ENCODE measurements at regions not wholly inside any gene's neighbourhood (a gene's known extent, or its start where the extent isn't known, plus 50 kb on each side); places are given as distances from the start of the nearest gene placed in this dataset.

DNA sequence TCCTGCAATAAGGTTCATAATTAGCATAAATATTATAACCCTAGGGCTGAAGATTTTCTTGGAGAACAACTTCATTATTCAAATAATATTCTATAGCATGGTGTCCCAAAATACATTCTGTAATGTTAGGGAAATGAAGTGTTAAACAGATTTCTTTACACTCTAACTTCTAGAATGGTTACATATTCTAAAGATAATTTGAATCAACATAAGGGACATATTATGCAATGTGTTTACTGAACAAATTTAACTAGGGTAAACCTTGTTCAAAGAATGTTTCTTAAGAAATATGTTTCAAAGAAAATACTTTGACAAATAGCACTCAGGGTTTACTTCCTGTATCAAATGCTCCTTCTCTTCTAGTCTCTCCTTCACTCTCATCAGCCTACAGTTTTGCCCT, 281.6 kb downstream of the SLC6A15 start:
- no peak for DNase-seq (ENCODE audit: low read depth in 1 of 2, low spot score in 1 of 2)
- no peak overlapping the region for H3K27ac ChIP-seq
- no peaks in the 10 kb centered on the region for H3K4me1 ChIP-seq
- ChIA-PET POLR2A (no interaction called here), CTCF (no interaction called here)
- H3K9me3 ChIP-seq, result no peaks in the 10 kb centered on the region
- no peak for ATAC-seq
- no peak overlapping the region for H3K4me2 ChIP-seq
- TF ChIP-seq ZNF302 (CRISPR knock-in tag; IDR thresholded peaks at IDR 0.05) (no peak), RFX5 (IDR thresholded peaks at IDR 0.05) (no peak), JUN (IDR thresholded peaks at IDR 0.05) (no peak), E2F6 (IDR thresholded peaks at IDR 0.05; ENCODE audit: borderline replicate concordance, low read depth) (no peak), KDM5A (IDR thresholded peaks at IDR 0.05) (no peak), MAX (IDR thresholded peaks at IDR 0.05) (no peak), SMC3 (IDR thresholded peaks at IDR 0.05) (no peak), MYC (IDR thresholded peaks at IDR 0.05; ENCODE audit: borderline replicate concordance, low read length) (no peak), USF2 (IDR thresholded peaks at IDR 0.05) (no peak), ZFP36 (IDR thresholded peaks at IDR 0.05; ENCODE audit: borderline replicate concordance, partially characterized antibody) (no peak)
- no peak overlapping the region for H3K4me3 ChIP-seq
- peak; percentile 36 for FAIRE-seq

DNA sequence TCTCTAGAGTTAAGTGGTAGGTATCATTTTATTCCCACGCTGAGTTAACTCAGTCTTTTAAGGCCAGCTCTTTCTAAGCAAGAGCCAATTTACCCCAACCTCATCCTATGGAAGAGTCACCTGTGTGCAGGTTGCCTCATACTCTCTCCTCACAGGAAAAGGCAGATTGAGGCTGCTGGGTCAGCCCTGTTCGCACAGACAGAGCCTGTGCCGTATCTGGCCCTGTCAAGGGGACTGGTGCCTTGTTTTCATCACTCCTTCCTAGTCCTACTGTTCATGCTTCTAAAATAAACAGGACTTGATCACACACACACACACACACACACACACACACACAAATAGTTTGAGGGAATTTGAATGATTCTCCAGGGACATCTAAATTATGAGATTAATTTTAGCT, 285.0 kb downstream of the SLC6A15 start:
- H3K4me1 ChIP-seq, result no peaks in the 10 kb centered on the region
- FAIRE-seq, result no peak
- ATAC-seq, result no peak
- CTCF ChIA-PET, result no interaction called here
- TF ChIP-seq KDM5A (IDR thresholded peaks at IDR 0.05) (no peak), RNF2 (IDR thresholded peaks at IDR 0.05; ENCODE audit: borderline replicate concordance, low read depth) (no peak), CBX2 (IDR thresholded peaks at IDR 0.05; ENCODE audit: borderline replicate concordance, low read depth) (no peak), MAZ (IDR thresholded peaks at IDR 0.05; ENCODE audit: borderline replicate concordance, low read depth, low read length) (no peak), EHF (CRISPR knock-in tag; IDR thresholded peaks at IDR 0.05) (no peak), ELK1 (IDR thresholded peaks at IDR 0.05; ENCODE audit: low read depth, low read length) (no peak), EHMT2 (IDR thresholded peaks at IDR 0.05; ENCODE audit: low read depth) (no peak), JUNB (IDR thresholded peaks at IDR 0.05) (no peak), SMC3 (IDR thresholded peaks at IDR 0.05) (no peak), TP53 (CRISPR knock-in tag; IDR thresholded peaks at IDR 0.05) (no peak), RFX5 (IDR thresholded peaks at IDR 0.05) (no peak), RCOR1 (IDR thresholded peaks at IDR 0.05; ENCODE audit: low read depth, low read length) (no peak), ZFP36 (IDR thresholded peaks at IDR 0.05; ENCODE audit: borderline replicate concordance, partially characterized antibody) (no peak), FOSB (CRISPR knock-in tag; IDR thresholded peaks at IDR 0.05) (no peak), BHLHE40 (IDR thresholded peaks at IDR 0.05; ENCODE audit: low read depth, low read length) (no peak)
- TF ChIP-seq, protein P1, sequence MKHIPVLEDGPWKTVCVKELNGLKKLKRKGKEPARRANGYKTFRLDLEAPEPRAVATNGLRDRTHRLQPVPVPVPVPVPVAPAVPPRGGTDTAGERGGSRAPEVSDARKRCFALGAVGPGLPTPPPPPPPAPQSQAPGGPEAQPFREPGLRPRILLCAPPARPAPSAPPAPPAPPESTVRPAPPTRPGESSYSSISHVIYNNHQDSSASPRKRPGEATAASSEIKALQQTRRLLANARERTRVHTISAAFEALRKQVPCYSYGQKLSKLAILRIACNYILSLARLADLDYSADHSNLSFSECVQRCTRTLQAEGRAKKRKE (CRISPR knock-in tag; IDR thresholded peaks at IDR 0.05; ENCODE audit: low read depth), result no peak
- 45% methylated on average over 3 of the region's 3 CpGs for WGBS (ENCODE audit: missing lambda C conversion rate)
- no peak for DNase-seq (ENCODE audit: low read depth in 1 of 2, low spot score in 1 of 2)
- POLR2A ChIA-PET, result no interaction called here
- H3K27ac ChIP-seq, result no peak overlapping the region
- no peak overlapping the region for H3K4me3 ChIP-seq
- no peaks in the 10 kb centered on the region for H3K9me3 ChIP-seq
- H3K4me2 ChIP-seq, result no peak overlapping the region

DNA sequence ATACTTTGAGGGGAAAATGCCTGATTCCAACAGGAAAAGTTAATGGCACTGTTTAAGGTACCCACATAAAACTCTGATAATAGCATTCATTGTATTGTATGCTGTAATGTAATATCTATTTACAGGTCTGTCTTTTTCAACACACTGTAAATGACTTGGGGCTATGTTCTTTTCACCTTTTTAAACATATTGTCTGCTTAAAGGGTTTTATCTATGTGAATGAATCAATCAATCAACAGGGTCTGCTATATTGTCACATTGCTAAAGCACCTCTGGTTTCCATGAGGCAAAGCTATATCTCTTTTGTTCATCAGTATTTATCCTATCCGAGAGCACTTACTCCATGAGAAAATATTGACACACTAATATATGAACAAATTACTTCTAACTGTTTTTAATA, 288.0 kb downstream of the SLC6A15 start:
- no peak overlapping the region for H3K27ac ChIP-seq
- no peak for TF ChIP-seq HEYL (CRISPR knock-in tag; IDR thresholded peaks at IDR 0.05)
- TF ChIP-seq CHD2 (IDR thresholded peaks at IDR 0.05; ENCODE audit: low read length, partially characterized antibody), result no peak
- no peak for TF ChIP-seq RAD21 (conservative IDR thresholded peaks at IDR 0.05 in 1 of 2, IDR thresholded peaks at IDR 0.05 in 1 of 2)
- TF ChIP-seq NR3C1 (IDR thresholded peaks at IDR 0.05), result no peak
- no peak for TF ChIP-seq POLR2AphosphoS2 (conservative IDR thresholded peaks at IDR 0.05; ENCODE audit: low read length)
- no peak for TF ChIP-seq CTCF (IDR thresholded peaks at IDR 0.05)
- TF ChIP-seq CEBPB (IDR thresholded peaks at IDR 0.05), result no peak
- no peak for TF ChIP-seq HOXB5 (CRISPR knock-in tag; IDR thresholded peaks at IDR 0.05)
- no peak for TF ChIP-seq HDAC2 (IDR thresholded peaks at IDR 0.05)
- TF ChIP-seq RNF2 (IDR thresholded peaks at IDR 0.05; ENCODE audit: borderline replicate concordance, low read depth), result no peak
- DNase-seq (ENCODE audit: low read depth in 1 of 2, low spot score in 1 of 2), result no peak
- H3K9me3 ChIP-seq, result no peaks in the 10 kb centered on the region
- POLR2A ChIA-PET, result no interaction called here
- 41% methylated on average over 1 of the region's 1 CpG for WGBS (ENCODE audit: missing lambda C conversion rate)
- CTCF ChIA-PET, result no interaction called here
- no peak for FAIRE-seq
- no peak for ATAC-seq
- H3K4me1 ChIP-seq, result no peaks in the 10 kb centered on the region
- H3K4me2 ChIP-seq, result no peak overlapping the region
- H3K4me3 ChIP-seq, result no peak overlapping the region

Data from A549 (cell line).